C4-2B (cell line): ENCODE measurements at regions not wholly inside any gene's neighbourhood (a gene's known extent, or its start where the extent isn't known, plus 50 kb on each side); places are given as distances from the start of the nearest gene placed in this dataset.

Experiments used
- CTCF ChIP-seq: fragments of 450-650 bp; conservative IDR thresholded peaks from 2 replicates; pipeline ENCODE4 v1.5.1; 2017; ENCODE audit warnings: mild to moderate bottlenecking
- ZFX ChIP-seq: fragments of 450-650 bp; IDR thresholded peaks from 2 replicates; pipeline ENCODE4 v1.6.1; 2017

- TF ChIP-seq CTCF: no peak
- no peak for TF ChIP-seq ZFX
Measured at GRCh38 chr14:28603606-28604005, 163.0 kb upstream of the FOXG1 start.
